Astrocyte (in vitro differentiated cells and primary cell): ENCODE measurements at regions not wholly inside any gene's neighbourhood (a gene's known extent, or its start where the extent isn't known, plus 50 kb on each side); places are given as distances from the start of the nearest gene placed in this dataset.
"Not testable (repeated sequence)": the region's sequence is repeated elsewhere in the genome, so short reads cannot be mapped to it uniquely, and the experiment has no call there.

ENCODE experiments used
- CTCF ChIP-seq: IDR thresholded peaks from 2 replicates; pipeline ENCODE4 v1.5.1; 2011; ENCODE audit warnings: low read depth, mild to moderate bottlenecking, inconsistent platforms, low read length, moderate library complexity; ENCODE audit not compliant: insufficient read depth
- EZH2 ChIP-seq: IDR thresholded peaks from 2 replicates; pipeline ENCODE4 v1.6.1; 2012; ENCODE audit warnings: mild to moderate bottlenecking, low read length, inconsistent platforms; ENCODE audit not compliant: insufficient read depth

- not testable (repeated sequence) for TF ChIP-seq CTCF, EZH2
Observed at GRCh38 chr5:23410775-23411174, 96.6 kb upstream of the PRDM9 start.
